A673 (cell line): ENCODE measurements at regions not wholly inside any gene's neighbourhood (a gene's known extent, or its start where the extent isn't known, plus 50 kb on each side); places are given as distances from the start of the nearest gene placed in this dataset.

ENCODE experiments used
- BruUV-seq: library from RNA; stranded (reverse); fragments of 400-500 nt; replicated peaks from 2 replicates; lab custom pipeline; 2021; lab: Mats Ljungman, UMichigan
- CTCF ChIA-PET: fragments of 300-600 bp; sonication (Branson Sonifier 250); formaldehyde crosslinking; loops from one replicate; lab custom pipeline; 2022; ENCODE audit warnings: antibody characterized with exemption; lab: Charles Lee
- POLR2A ChIA-PET: fragments of 300-600 bp; sonication (Branson Sonifier 250); formaldehyde crosslinking; loops from one replicate; lab custom pipeline; 2022; ENCODE audit warnings: antibody characterized with exemption; ENCODE audit not compliant: low non-redundant PET; lab: Charles Lee
- DNase-seq: peaks from one replicate; pipeline ENCODE4 v3.0.0-alpha.2; 2015; ENCODE audit warnings: low spot score
- H3K27ac ChIP-seq: fragments of 200-600 bp; sonication (generic); 2 replicates; pipeline ENCODE4 v1.5.1; 2016; ENCODE audit warnings: mixed run types, low read depth, mild to moderate bottlenecking, mixed read lengths, antibody characterized with exemption, low read length; ENCODE audit not compliant: poor library complexity, severe bottlenecking
- H3K27me3 ChIP-seq: fragments of 200-600 bp; sonication (generic); replicated peaks from 2 replicates; pipeline ENCODE4 v1.6.1; 2017; ENCODE audit warnings: mixed run types, low read depth, mild to moderate bottlenecking, mixed read lengths, antibody characterized with exemption, low read length; ENCODE audit not compliant: insufficient read depth, poor library complexity
- H3K36me3 ChIP-seq: fragments of 200-600 bp; sonication (generic); 2 replicates; pipeline ENCODE4 v1.6.1; 2016; ENCODE audit warnings: mixed run types, mild to moderate bottlenecking, mixed read lengths, antibody characterized with exemption, low read length; ENCODE audit not compliant: insufficient read depth, poor library complexity, severe bottlenecking
- H3K4me1 ChIP-seq: fragments of 200-600 bp; sonication (generic); 2 replicates; pipeline ENCODE4 v1.6.1; 2017; ENCODE audit warnings: mixed run types, mild to moderate bottlenecking, mixed read lengths, antibody characterized with exemption, low read length; ENCODE audit not compliant: insufficient read depth, poor library complexity, severe bottlenecking
- H3K4me3 ChIP-seq: fragments of 200-600 bp; sonication (generic); 2 replicates; pipeline ENCODE4 v1.5.1; 2016; ENCODE audit warnings: low read depth, mixed run types, mild to moderate bottlenecking, mixed read lengths, low read length; ENCODE audit not compliant: poor library complexity, severe bottlenecking
- H3K9me3 ChIP-seq: fragments of 200-600 bp; sonication (generic); 2 replicates; pipeline ENCODE4 v1.6.1; 2016; ENCODE audit warnings: mixed run types, low read depth, mild to moderate bottlenecking, mixed read lengths, antibody characterized with exemption, low read length; ENCODE audit not compliant: poor library complexity, severe bottlenecking
- CTCF ChIP-seq: fragments of 300-800, 200-600 bp; sonication (generic); conservative IDR thresholded peaks from 2 replicates; pipeline ENCODE4 v1.5.1; 2017; ENCODE audit warnings: low read depth, mild to moderate bottlenecking, antibody characterized with exemption, low read length, moderate library complexity, mixed read lengths
- EZH2 ChIP-seq: fragments of 200-600 bp; sonication (generic); IDR thresholded peaks from 2 replicates; pipeline ENCODE4 v1.6.1; 2017; ENCODE audit warnings: borderline replicate concordance, low read depth, mild to moderate bottlenecking, mixed read lengths, antibody characterized with exemption, low read length; ENCODE audit not compliant: poor library complexity, severe bottlenecking
- intact Hi-C: fragments of 100-400 bp; cut with micrococcal nuclease; formaldehyde crosslinking; loops from one replicate; pipeline ENCODE4 v1.10.0; 2022; ENCODE audit not compliant: unreplicated experiment

GRCh38 chr2:66762761-66763160, 327.8 kb downstream of the MEIS1 start:
- no peak for TF ChIP-seq EZH2
- no peak for TF ChIP-seq CTCF
- CTCF ChIA-PET = no interaction called here
- POLR2A ChIA-PET = no interaction called here
- no peaks in the 10 kb centered on the region for H3K9me3 ChIP-seq
- no peaks in the 10 kb centered on the region for H3K27me3 ChIP-seq
- no TSS peak for BruUV-seq
- no peak overlapping the region for H3K27ac ChIP-seq
- H3K4me1 ChIP-seq = peaks cover 6% of the 10 kb centered on the region
- no peak overlapping the region for H3K4me3 ChIP-seq
- H3K36me3 ChIP-seq = no peaks in the 10 kb centered on the region
- intact Hi-C loops = no loop called here
- DNase-seq = no peak

- POLR2A ChIA-PET = no interaction called here
- no TSS peak for BruUV-seq
- no peak for DNase-seq
- no peaks in the 10 kb centered on the region for H3K36me3 ChIP-seq
- peaks cover 16% of the 10 kb centered on the region for H3K4me1 ChIP-seq
- no peaks in the 10 kb centered on the region for H3K9me3 ChIP-seq
- no peak overlapping the region for H3K4me3 ChIP-seq
- TF ChIP-seq EZH2 = no peak
- no peak for TF ChIP-seq CTCF
- H3K27me3 ChIP-seq = no peaks in the 10 kb centered on the region
- H3K27ac ChIP-seq = no peak overlapping the region
- intact Hi-C loops = no loop called here
- CTCF ChIA-PET = no interaction called here
Observed at GRCh38 chr2:66766582-66766981, 331.7 kb downstream of the MEIS1 start.

GRCh38 chr2:66771359-66771976, 336.5 kb downstream of the MEIS1 start:
- H3K36me3 ChIP-seq = no peaks in the 10 kb centered on the region
- H3K27ac ChIP-seq = no peak overlapping the region
- TF ChIP-seq CTCF = no peak
- no peak for TF ChIP-seq EZH2
- H3K4me1 ChIP-seq = peaks cover 21% of the 10 kb centered on the region
- no peaks in the 10 kb centered on the region for H3K27me3 ChIP-seq
- ChIA-PET POLR2A (no interaction called here), CTCF (no interaction called here)
- no peaks in the 10 kb centered on the region for H3K9me3 ChIP-seq
- peak; percentile 11 for DNase-seq
- BruUV-seq = no TSS peak
- intact Hi-C loops = no loop called here
- no peak overlapping the region for H3K4me3 ChIP-seq
